ENCODE measurements at regions not wholly inside any gene's neighbourhood (a gene's known extent, or its start where the extent isn't known, plus 50 kb on each side); places are given as distances from the start of the nearest gene placed in this dataset.

GRCh38 chr11:69892986-69893555 is 73.9 kb upstream of the FGF3 start:
- H3K9me3 ChIP-seq (ENCODE audit: control insufficient read depth, insufficient read depth, low read length), result peaks cover 1% of the 10 kb centered on the region; the same call in 1 of the 2 replicates
- ChIA-PET POLR2A (no interaction called here), CTCF (no interaction called here)
- no peak for TF ChIP-seq CTCF (IDR thresholded peaks at IDR 0.05; ENCODE audit: low read depth, low read length)
- H3K27me3 ChIP-seq (ENCODE audit: control insufficient read depth, insufficient read depth, low read length), result peaks cover 34% of the 10 kb centered on the region
- H3K4me3 ChIP-seq (ENCODE audit: low read depth, low read length), result no peak overlapping the region
- no peak overlapping the region for H3K27ac ChIP-seq (ENCODE audit: low read depth, low read length)
- DNase-seq (ENCODE audit: low read depth, low spot score), result no peak

- no peak for DNase-seq (ENCODE audit: low read depth, low spot score)
- H3K9me3 ChIP-seq (ENCODE audit: control insufficient read depth, insufficient read depth, low read length), result peaks cover 2% of the 10 kb centered on the region; the same call in 1 of the 2 replicates
- no peak for TF ChIP-seq CTCF (IDR thresholded peaks at IDR 0.05; ENCODE audit: low read depth, low read length)
- H3K27ac ChIP-seq (ENCODE audit: low read depth, low read length), result no peak overlapping the region
- no peak overlapping the region for H3K4me3 ChIP-seq (ENCODE audit: low read depth, low read length)
- peaks cover 36% of the 10 kb centered on the region for H3K27me3 ChIP-seq (ENCODE audit: control insufficient read depth, insufficient read depth, low read length)
- ChIA-PET CTCF (no interaction called here), POLR2A (no interaction called here)
These were observed 74.4 kb upstream of the FGF3 start for GRCh38 chr11:69893631-69894030.

- no peak for DNase-seq (ENCODE audit: low read depth, low spot score)
- H3K27ac ChIP-seq (ENCODE audit: low read depth, low read length), result no peak overlapping the region
- H3K4me3 ChIP-seq (ENCODE audit: low read depth, low read length), result no peak overlapping the region
- CTCF ChIA-PET, result no interaction called here
- TF ChIP-seq CTCF (IDR thresholded peaks at IDR 0.05; ENCODE audit: low read depth, low read length), result no peak
- peaks cover 2% of the 10 kb centered on the region; the same call in 1 of the 2 replicates for H3K9me3 ChIP-seq (ENCODE audit: control insufficient read depth, insufficient read depth, low read length)
- POLR2A ChIA-PET, result no interaction called here
- H3K27me3 ChIP-seq (ENCODE audit: control insufficient read depth, insufficient read depth, low read length), result peaks cover 37% of the 10 kb centered on the region
These were observed 75.0 kb upstream of the FGF3 start for GRCh38 chr11:69894181-69894611.

- DNase-seq (ENCODE audit: low read depth, low spot score), result no peak
- no peak for TF ChIP-seq CTCF (IDR thresholded peaks at IDR 0.05; ENCODE audit: low read depth, low read length)
- ChIA-PET CTCF (no interaction called here), POLR2A (no interaction called here)
- H3K27me3 ChIP-seq (ENCODE audit: control insufficient read depth, insufficient read depth, low read length), result peaks cover 34% of the 10 kb centered on the region
- no peak overlapping the region for H3K4me3 ChIP-seq (ENCODE audit: low read depth, low read length)
- H3K9me3 ChIP-seq (ENCODE audit: control insufficient read depth, insufficient read depth, low read length), result peaks cover 2% of the 10 kb centered on the region; the same call in 1 of the 2 replicates
- H3K27ac ChIP-seq (ENCODE audit: low read depth, low read length), result no peak overlapping the region
These were observed 75.4 kb upstream of the FGF3 start for GRCh38 chr11:69894648-69895047.

- peaks cover 24% of the 10 kb centered on the region for H3K27me3 ChIP-seq (ENCODE audit: control insufficient read depth, insufficient read depth, low read length)
- no peak overlapping the region for H3K4me3 ChIP-seq (ENCODE audit: low read depth, low read length)
- POLR2A ChIA-PET, result interaction anchor here (0.6 kb wide), 1 partner anchor 773 kb away, joined by 3 read pairs; no protein-coding TSS in a partner anchor
- CTCF ChIA-PET, result interaction anchor here (1.2 to 2.9 kb wide), 4 partner anchors 9 to 22 kb away, joined by 4 to 15 read pairs (median 9); no protein-coding TSS in a partner anchor
- peaks cover 2% of the 10 kb centered on the region; the same call in 1 of the 2 replicates for H3K9me3 ChIP-seq (ENCODE audit: control insufficient read depth, insufficient read depth, low read length)
- no peak overlapping the region for H3K27ac ChIP-seq (ENCODE audit: low read depth, low read length)
- no peak for DNase-seq (ENCODE audit: low read depth, low spot score)
- TF ChIP-seq CTCF (IDR thresholded peaks at IDR 0.05; ENCODE audit: low read depth, low read length), result no peak
These were observed 77.0 kb upstream of the FGF3 start for GRCh38 chr11:69896250-69896649.

All from AG04450 (cell line).